ENCODE measurements at regions not wholly inside any gene's neighbourhood (a gene's known extent, or its start where the extent isn't known, plus 50 kb on each side); places are given as distances from the start of the nearest gene placed in this dataset.
"Not testable (repeated sequence)": the region's sequence is repeated elsewhere in the genome, so short reads cannot be mapped to it uniquely, and the experiment has no call there.

DNA sequence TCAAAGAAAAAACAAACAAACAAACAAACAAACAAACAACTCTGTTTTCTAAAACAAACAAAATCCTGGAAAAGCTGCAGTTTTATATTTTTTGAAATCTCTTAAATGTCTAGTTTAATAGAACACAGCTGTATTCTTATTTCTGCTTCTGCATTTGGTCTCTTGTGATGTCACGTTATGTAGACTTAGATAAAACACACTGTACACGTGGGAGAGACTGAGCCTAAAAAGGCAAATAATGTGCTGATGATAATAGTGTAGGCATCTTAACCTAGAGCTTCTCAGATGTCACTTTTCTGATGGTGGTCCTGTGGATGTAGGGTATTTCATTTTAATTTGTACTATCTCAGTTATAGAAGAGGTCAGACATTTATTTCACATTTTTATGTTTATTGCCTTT is 261.7 kb downstream of the UTRN start:
- DNase-seq: no peak

DNA sequence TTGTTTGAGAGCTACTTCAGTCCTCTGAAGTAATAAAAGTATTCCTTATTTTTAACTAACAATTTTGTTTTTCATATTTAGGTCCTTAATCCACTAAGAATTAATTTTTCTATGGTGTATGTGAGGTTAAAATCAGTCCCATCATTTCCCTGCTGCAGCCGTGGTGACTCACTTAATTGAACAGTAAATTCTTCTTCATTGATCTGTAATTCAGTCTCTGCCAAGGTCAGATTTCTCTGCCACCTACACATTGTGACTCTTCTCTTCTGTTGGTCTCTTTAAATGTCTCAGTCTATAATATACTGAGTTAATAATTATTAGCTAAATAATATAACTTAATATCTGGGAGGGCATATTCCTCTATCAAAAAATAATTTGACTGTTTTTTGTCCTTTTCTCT is 262.3 kb downstream of the UTRN start:
- DNase-seq: peak; percentile 16

GRCh38 chr6:144548536-144548935 is 263.4 kb downstream of the UTRN start:
- no peak for DNase-seq

DNA sequence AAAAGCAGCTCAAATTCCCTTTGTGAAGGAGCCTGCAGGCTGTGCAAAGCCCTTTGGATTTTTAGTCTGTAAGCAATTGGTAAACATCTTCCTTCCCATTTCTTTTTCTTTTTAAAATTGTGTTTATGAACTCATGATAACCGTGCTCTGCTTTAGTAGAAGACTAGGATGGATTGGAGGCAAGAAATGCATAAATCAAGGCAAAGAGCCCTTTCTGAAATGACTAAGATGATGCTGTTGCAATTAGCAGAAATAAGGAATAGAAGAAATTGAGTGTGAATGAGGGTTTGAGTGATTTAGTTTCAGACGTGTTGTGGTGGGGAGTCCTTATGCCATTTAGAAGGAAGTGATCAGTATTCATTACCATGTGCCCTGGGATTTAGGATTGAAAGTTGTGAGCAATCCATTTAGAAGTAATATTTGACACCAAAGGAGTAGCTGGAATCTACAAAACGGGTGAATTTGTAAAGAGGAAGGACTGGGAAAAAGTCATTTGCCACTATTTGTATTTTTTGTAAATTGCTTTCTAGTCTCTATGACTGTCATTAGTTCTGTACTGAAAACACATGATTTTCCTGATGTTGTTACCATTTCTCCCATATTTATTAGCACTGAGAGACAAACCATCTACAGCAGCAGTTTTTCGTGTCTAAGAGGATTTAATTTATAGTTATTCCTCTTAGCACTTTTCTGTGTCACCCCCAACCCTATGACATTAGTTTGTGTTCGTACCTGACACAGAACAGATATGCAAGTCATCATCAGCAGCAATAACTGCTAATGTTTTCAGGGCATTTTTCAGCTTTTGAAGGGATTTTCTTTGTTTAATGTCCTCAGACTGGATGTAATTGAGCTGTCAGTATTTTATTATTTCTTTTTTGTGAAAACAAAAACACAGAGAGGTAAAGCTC is 265.0 kb downstream of the UTRN start:
- DNase-seq: no peak

- no peak for DNase-seq
These were observed 266.2 kb downstream of the UTRN start for GRCh38 chr6:144551339-144551738.

- DNase-seq: no peak
These were observed 269.9 kb downstream of the UTRN start for GRCh38 chr6:144555066-144555465.

- peak; percentile 72 for DNase-seq
These were observed 274.9 kb downstream of the UTRN start for GRCh38 chr6:144559865-144560593.

GRCh38 chr6:144561455-144562043 is 276.4 kb downstream of the UTRN start:
- no peak for DNase-seq

DNA sequence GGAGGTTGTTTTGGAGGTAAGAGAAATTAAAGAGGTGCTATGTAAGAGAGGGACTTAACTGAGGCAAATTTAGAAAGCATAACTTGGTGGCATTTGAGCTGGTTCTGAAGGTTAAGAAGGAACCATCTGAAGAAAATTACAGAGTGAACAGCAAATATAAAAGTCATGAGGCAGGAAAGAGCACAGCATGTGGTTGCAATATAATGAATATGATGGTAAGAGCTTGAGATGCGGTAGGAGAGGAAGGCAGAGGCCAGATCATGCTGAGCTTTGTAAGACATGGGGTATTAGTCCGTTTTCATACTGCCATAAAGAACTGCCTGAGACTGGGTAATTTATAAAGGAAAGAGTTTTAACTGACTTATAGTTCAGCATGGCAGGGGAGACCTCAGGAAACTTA is 279.1 kb downstream of the UTRN start:
- no peak for DNase-seq

GRCh38 chr6:144566868-144567615 is 281.9 kb downstream of the UTRN start:
- DNase-seq: peak; percentile 45

DNA sequence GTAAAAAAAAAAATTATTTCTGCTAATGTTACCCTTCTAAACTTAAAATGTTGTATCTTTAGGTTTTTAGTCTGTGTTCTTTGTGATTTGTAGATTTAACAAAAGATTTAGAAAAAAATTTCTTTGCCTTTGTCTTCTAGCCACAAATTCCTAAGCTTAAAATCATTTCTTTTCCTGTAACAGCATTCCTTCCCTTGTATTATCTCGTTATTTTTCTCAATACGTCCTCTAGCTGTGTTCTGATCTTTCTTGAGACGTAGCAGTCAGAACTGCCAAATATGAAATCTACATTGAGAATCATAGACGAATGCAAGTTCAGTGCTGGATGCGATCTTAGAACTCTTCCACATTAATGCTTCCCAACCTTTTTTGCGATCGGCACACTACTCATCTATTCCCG is 283.1 kb downstream of the UTRN start:
- no peak for DNase-seq

DNA sequence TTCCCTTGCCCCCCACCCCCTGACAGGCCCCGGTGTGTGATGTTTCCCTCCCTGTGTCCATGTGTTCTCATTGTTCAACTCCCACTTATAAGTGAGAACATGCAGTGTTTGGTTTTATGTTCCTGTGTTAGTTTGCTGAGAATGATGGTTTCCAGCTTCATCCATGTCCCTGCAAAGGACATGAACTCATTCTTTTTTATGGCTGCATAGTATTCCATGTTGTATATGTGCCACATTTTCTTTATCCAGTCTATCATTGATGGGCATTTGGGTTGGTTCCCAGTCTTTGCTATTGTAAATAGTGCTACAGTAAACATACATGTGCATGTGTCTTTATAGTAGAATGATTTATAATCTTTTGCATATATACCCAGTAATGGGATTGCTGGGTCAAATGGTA is 287.4 kb downstream of the UTRN start:
- not testable (repeated sequence) for DNase-seq

GRCh38 chr6:144574796-144575195 is 289.7 kb downstream of the UTRN start:
- DNase-seq: no peak

- DNase-seq: no peak
These were observed 290.2 kb downstream of the UTRN start for GRCh38 chr6:144575327-144575726.

DNA sequence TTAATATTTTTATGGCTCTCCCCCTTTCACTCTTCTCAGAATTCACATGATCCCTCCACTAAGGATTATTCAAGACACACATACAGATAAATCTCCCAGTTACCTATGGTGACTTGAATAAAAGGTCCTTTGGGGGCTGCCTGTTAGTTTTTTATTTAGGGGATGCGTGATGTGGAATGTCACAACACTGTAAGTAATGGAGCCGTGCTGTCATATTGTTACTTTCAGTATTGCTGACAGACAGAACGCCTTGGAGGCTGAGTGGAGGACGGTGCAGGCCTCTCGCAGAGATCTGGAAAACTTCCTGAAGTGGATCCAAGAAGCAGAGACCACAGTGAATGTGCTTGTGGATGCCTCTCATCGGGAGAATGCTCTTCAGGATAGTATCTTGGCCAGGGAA is 291.7 kb downstream of the UTRN start:
- DNase-seq: no peak

DNA sequence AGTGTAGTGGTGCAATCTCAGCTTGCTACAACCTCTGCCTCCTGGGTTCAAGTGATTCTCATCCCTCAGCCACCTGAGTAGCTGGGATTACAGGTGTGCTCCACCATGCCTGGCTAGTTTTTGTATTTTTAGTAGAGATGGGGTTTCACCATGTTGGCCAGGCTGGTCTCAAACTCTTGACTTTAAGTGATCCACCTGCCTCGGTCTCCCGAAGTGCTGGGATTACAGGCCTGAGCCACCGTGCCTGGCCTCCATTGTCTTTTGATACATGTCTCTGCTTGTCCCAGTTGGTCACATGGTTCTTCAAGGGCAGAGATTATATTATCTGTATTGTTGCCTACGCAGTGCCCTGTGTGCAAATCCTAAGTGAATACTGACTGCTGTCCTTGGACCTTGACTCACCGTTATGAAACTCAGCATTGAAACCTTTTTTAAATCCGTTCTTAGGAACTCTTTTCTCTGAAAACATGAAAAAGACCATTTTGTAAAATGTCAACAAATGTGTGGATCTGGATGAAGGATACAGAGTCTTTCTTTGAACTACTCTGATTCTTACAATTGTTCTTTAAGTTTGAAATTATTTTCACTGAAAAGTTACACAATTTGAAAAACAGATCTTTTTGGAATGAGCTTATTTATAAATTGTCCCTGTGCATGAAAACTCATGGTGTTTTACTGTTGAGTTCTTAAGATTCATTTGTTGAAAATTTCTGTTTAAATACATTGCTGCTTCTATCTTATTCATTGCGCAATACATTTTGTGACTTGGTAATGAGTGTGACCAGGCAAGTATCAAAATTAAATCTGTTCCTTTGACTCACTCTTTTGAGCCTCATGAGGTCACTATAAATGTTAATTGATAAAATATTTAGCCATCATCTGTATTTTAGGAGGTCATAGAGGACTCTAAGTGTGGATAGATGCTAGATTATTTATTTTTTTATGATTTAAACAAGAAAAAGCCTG is 293.5 kb downstream of the UTRN start:
- peak; percentile 54 for DNase-seq

- DNase-seq: no peak
These were observed 294.9 kb downstream of the UTRN start for GRCh38 chr6:144580039-144580438.

DNA sequence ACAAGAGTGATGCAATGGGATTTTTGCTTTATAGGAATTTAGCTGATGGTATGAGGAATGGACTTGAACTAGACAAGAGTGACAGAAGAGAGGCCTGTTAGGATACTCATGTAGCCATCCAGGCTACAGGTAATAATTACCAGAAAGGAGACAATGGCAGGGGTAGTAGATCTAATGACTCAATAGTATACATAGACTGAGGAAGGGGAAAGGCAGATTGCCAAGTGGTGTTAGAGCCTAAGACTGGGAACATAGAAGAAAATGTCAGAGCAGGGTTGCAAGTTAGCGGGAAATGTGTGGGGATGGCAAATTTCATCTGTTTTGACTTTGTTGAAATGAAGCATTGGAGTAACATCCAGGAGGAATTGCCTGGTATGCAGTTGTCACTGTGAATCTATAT is 295.6 kb downstream of the UTRN start:
- DNase-seq: no peak

DNA sequence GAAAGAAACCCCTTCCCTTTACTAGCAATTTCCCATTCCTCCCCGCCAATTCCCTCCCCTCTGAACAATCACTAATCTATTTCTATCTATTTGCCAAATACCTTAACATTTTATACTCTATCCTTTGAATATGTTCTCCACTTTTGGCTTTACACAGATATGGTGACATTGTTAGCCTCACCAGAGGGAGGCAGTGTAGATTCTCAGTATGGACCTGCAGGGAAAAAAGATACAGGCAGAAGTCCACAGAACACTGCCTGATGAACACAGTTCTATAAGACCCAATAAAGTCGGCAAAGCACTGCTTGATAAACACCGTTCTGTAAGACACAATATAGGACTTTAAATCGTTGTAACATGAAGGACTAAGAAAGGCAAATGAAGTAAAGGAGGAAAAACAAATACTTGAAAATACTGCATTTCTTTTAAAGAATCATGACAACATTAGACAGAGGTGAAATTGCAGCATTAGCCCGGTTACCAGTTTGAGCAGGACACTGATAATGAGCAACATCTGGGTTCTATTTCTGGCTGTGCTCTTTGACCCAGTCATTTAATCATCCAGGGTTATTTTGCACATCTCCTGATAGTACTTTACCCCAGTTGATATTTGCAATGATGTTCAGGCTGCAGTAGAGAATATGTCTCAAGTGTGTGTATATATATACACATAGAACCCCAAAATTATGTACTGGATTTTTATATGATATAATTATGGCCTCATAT is 296.8 kb downstream of the UTRN start:
- peak; percentile 45 for DNase-seq

- peak; percentile 34 for DNase-seq
These were observed 297.9 kb downstream of the UTRN start for GRCh38 chr6:144582939-144583613.

DNA sequence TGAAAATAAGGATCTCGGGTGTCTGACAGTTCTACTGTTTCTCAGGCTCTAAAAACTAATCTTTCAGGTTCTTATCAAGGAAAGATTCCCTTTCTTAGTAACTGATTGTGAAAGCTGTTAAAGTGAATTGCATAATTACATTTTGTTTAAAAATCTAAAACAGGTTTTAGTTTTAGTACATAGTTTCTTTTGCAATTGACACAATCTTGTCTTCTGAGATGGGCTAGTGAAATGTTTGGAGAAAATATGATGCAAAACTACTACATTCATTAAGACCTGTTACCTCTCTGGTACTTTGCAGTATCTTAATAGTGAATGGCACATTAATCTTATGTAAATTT is 298.4 kb downstream of the UTRN start:
- no peak for DNase-seq

All from EL (cell line).